GM21360 (cell line): ENCODE measurements at regions not wholly inside any gene's neighbourhood (a gene's known extent, or its start where the extent isn't known, plus 50 kb on each side); places are given as distances from the start of the nearest gene placed in this dataset.
"Not testable (repeated sequence)": the region's sequence is repeated elsewhere in the genome, so short reads cannot be mapped to it uniquely, and the experiment has no call there.

ENCODE experiments used
- ATAC-seq: cut with Tn5 transposase; IDR thresholded peaks from one replicate; pipeline ENCODE4 v1.9.1; 2021; ENCODE audit warnings: mild to moderate bottlenecking, moderate library complexity; ENCODE audit not compliant: unreplicated experiment

- no peak for ATAC-seq
These were observed 330.9 kb upstream of the C2CD4B start for GRCh38 chr15:62495670-62496614.

DNA sequence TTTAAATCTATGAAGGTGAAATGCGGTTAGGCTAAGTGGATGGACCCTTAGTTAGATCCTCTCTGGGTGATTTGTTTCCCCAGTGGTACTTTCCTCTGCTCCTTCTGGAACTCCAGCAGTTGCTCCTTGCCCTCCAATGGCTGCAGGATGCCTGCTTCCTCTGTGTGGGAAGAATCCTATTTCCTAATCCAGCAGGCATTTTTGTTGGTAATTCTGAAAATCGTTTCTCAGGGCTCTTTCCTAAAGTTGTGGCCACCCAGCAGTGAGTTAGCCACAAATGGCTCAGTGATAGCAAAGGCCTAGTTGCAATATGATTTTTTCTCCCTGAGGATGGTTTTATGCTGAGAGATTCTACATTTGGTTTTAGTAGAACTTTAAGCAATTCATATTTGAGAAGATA lies 332.3 kb upstream of the C2CD4B start:
- ATAC-seq = no peak

DNA sequence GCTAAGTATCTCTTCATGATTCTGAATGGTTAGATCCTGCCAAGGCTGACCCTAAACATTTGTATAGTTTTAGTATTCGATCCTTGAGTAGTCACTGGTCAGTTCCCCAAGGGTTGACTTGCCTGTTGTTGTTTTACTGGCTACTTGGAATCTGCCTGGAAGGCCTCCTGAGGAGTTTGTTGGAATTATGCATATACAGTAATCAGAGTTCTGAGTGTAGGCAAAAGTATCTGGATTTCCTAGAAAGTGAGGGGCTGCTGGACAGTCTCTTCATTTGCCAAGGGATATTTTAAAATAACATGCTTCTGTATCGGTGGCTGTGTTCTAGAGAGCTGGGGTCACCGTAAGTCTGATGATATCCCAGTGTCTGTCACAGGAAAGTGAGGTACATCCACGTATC lies 333.2 kb upstream of the C2CD4B start:
- ATAC-seq = no peak

GRCh38 chr15:62498712-62499111 lies 333.6 kb upstream of the C2CD4B start:
- ATAC-seq = no peak

DNA sequence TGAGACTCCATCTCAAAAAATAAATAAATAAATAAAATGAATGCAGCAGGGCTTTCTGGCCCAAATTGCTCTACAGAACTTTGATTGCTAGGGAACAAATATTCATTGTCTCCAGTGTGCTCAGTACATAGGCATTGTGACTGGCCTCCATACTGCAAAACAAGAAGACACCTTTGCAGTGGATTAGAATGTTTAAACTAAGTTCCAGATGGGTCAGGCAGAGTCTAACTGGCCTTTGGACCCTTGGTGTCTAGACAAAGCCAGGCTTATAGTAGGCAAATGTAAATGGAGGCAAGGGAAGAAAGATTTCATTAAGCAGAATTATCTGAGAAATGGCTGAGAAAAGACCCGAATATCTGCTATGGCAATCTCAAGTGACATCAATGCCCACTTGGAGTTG lies 335.2 kb upstream of the C2CD4B start:
- ATAC-seq = no peak

- ATAC-seq = no peak
These were observed 337.4 kb upstream of the C2CD4B start for GRCh38 chr15:62502451-62502850.

DNA sequence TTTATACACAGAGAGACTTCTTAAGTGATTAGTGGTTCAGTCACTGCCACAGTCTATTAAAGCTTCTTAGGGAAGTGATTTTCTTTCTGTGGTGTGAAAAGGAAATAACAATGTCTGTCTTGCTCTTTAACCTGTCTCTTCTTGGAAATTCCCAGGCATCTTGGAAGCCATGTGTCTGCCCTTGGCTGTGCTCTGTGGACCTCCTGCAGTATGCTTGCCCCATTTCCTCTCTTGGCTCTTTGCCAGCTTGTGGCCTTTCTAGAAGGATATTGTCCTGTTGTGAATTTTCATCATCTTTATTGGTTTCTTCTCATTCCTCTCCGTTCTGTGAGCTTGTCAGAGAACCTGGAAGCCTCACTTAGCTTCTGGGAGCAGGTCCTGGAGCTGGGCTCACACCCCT lies 338.4 kb upstream of the C2CD4B start:
- ATAC-seq = no peak

GRCh38 chr15:62505762-62506161 lies 340.7 kb upstream of the C2CD4B start:
- no peak for ATAC-seq

- ATAC-seq = no peak
These were observed 341.2 kb upstream of the C2CD4B start for GRCh38 chr15:62506217-62506805.

- no peak for ATAC-seq
These were observed 344.4 kb upstream of the C2CD4B start for GRCh38 chr15:62509395-62509958.

GRCh38 chr15:62510791-62511190 lies 345.7 kb upstream of the C2CD4B start:
- ATAC-seq = no peak

DNA sequence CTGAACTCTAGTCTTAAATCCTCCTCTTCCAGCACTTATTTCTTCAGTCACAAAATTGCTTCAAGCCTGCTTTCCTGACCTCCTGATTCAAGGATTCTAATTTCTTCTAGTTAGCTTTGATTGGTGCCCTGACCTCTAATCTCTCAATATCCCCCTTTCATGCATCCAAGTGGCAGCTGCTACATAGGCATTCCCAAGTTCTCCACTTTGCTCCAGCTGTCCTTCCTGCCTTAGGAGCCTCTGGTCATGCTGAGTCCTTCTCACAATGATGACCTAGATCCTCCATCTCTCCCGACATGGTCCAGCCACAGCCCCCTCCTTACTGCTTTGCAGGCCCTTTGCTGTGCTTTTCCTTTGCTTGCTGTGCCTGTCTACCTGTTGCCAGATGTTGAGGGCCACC lies 347.8 kb upstream of the C2CD4B start:
- no peak for ATAC-seq

GRCh38 chr15:62513893-62514292 lies 348.8 kb upstream of the C2CD4B start:
- no peak for ATAC-seq

DNA sequence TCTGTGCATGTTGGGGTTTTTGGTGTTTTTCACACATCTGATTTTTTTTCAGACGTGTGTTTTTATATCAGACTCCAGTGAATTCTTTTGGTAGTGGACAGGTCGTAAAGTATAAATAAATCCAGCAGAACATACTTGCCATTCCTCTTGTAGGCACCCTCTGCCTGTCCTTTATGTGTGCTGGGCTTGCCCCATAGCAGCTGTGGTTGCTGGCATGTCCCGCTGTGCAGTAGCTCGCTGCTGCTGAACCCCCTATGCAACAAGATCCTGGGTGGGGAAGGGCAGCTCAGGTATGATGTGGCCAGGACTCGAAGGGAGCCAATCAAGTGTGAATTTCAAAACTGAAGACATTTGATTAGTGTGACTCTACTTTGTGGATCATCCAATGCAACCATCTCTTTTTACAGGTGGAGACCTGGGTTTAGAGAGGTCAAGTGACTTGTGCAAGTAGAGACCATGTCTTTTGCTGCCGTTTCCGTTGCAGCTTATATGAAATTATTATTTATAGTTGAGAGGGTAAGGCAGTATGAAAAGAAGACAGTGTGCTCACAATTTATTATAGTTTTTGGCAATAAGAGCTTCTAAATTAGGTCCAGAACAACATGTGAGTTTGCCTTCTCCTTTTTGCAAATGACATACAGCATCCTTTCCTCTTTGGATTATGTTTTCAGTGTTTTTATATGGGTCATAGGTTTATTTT lies 350.8 kb upstream of the C2CD4B start:
- ATAC-seq = no peak

- no peak for ATAC-seq
These were observed 352.5 kb upstream of the C2CD4B start for GRCh38 chr15:62517541-62517940.

DNA sequence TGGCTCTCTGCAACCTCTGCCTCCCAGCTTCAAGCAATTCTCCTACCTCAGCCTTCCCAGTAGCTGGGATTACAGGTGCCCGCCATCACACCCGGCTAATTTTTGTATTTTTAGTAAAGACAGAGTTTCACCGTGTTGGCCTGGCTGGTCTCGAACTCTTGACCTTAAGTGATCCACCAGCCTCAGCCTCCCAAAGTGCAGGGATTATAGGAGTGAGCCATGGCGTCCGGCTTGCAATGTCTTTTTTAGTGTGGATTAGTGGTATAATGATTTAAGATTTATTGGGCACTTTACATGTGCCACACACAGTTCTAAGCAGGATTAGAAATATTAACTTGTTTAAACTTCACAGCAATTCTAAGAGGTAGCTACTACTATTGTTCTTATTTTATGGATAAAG lies 353.6 kb upstream of the C2CD4B start:
- not testable (repeated sequence) for ATAC-seq

GRCh38 chr15:62519900-62520299 lies 354.8 kb upstream of the C2CD4B start:
- ATAC-seq = no peak

DNA sequence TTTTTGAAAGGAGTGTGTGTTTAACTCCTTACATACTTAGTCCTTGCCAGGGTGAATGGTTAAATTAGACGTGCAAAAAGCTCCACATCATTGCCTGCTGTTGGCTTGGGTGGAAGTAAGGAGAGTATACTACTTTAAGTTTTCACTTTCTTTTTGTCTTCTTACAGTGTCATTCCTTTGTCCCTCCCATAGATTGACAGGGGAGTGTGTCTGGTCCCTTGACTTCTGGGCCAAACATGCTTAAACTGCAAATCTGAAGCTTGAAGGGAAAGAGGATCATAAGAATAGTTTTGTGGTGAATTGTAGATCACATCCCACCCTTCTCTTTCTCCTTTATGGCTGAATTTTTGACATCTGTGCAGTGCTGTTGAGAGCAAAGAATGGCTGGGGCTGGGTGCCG lies 355.8 kb upstream of the C2CD4B start:
- no peak for ATAC-seq

DNA sequence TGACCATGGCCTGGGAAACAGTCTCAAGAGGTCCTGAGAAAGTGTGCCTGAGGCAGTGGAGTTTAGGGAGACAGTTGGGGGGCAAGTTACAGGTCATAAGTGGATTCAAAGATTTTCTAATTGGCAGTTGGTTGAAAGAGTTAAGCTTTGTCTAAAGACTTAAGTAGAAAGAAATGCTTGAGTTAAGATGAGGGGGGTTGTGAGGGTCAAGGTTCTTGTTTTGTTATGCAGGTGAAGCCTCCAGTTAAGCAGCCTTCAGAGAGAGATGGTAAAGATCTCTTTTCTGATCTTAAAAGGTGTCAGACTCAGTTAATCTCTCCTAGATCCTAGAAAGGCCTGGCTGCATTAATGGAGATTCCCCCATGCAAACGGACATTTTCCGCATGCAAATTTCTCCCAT lies 356.3 kb upstream of the C2CD4B start:
- no peak for ATAC-seq

DNA sequence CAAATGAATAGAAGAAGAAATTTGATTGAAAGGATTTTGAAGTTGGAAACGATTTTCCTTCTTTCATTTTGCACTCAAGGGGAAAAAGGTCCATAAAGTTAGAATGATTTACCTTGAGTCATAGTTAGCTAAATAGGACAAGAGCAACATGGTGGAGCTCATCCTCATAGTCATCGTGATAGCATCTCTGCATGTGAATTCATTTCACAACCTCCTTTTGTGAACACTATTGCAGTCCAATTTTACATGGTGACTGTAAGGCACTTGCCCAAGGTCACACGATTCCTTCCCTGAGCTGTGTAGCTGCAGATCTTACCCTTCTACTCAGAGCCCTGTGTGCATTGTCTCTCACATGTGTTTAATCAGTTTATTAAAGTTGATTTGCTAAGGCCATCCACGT lies 359.8 kb upstream of the C2CD4B start:
- ATAC-seq = no peak

GRCh38 chr15:62527387-62527786 lies 362.3 kb upstream of the C2CD4B start:
- ATAC-seq = no peak

- ATAC-seq = no peak
These were observed 363.4 kb upstream of the C2CD4B start for GRCh38 chr15:62528505-62528904.
